ENCODE measurements at regions not wholly inside any gene's neighbourhood (a gene's known extent, or its start where the extent isn't known, plus 50 kb on each side); places are given as distances from the start of the nearest gene placed in this dataset.
"Not testable (repeated sequence)": the region's sequence is repeated elsewhere in the genome, so short reads cannot be mapped to it uniquely, and the experiment has no call there.

- Histone ChIP-seq H3K27me3 (ENCODE audit: low read length) (no peaks in the 10 kb centered on the region), H3K27ac (ENCODE audit: low read depth, low read length) (no peak overlapping the region), H3K9me2 (replicated peaks; ENCODE audit: insufficient read depth, low read length) (no peaks in the 10 kb centered on the region), H3K9me3 (ENCODE audit: insufficient read depth, low read length) (no peaks in the 10 kb centered on the region), H2AFZ (ENCODE audit: low read depth, low read length, severe bottlenecking) (no peak overlapping the region), H3K36me3 (ENCODE audit: low read length) (no peaks in the 10 kb centered on the region), H3K4me2 (ENCODE audit: low read depth, low read length, poor library complexity, severe bottlenecking) (no peak overlapping the region), H4K20me1 (ENCODE audit: low read depth, low read length) (no peaks in the 10 kb centered on the region), H3K9ac (ENCODE audit: low read length) (no peak overlapping the region), H3F3A (ENCODE audit: insufficient read depth) (no peaks in the 10 kb centered on the region), H3K4me3 (ENCODE audit: insufficient read depth, low read length, poor library complexity, severe bottlenecking) (no peak overlapping the region), H3K79me2 (ENCODE audit: insufficient read depth, low read length) (no peaks in the 10 kb centered on the region)
- TF ChIP-seq EZH2phosphoT487 (conservative IDR thresholded peaks at IDR 0.05; ENCODE audit: low read length) = no peak
- TF ChIP-seq, protein P1, sequence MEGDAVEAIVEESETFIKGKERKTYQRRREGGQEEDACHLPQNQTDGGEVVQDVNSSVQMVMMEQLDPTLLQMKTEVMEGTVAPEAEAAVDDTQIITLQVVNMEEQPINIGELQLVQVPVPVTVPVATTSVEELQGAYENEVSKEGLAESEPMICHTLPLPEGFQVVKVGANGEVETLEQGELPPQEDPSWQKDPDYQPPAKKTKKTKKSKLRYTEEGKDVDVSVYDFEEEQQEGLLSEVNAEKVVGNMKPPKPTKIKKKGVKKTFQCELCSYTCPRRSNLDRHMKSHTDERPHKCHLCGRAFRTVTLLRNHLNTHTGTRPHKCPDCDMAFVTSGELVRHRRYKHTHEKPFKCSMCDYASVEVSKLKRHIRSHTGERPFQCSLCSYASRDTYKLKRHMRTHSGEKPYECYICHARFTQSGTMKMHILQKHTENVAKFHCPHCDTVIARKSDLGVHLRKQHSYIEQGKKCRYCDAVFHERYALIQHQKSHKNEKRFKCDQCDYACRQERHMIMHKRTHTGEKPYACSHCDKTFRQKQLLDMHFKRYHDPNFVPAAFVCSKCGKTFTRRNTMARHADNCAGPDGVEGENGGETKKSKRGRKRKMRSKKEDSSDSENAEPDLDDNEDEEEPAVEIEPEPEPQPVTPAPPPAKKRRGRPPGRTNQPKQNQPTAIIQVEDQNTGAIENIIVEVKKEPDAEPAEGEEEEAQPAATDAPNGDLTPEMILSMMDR (IDR thresholded peaks at IDR 0.05; ENCODE audit: insufficient read depth, low read length, poor library complexity, severe bottlenecking) = no peak
Observed at GRCh38 chr4:43148481-43148880, 256.0 kb downstream of the GRXCR1 start.

- Histone ChIP-seq H3K9me2 (replicated peaks; ENCODE audit: insufficient read depth, low read length) (no peaks in the 10 kb centered on the region), H2AFZ (ENCODE audit: low read depth, low read length, severe bottlenecking) (peak overlapping the region; percentile 95), H3K9me3 (ENCODE audit: insufficient read depth, low read length) (no peaks in the 10 kb centered on the region), H3K27me3 (ENCODE audit: low read length) (no peaks in the 10 kb centered on the region), H3K79me2 (ENCODE audit: insufficient read depth, low read length) (no peaks in the 10 kb centered on the region), H3K9ac (ENCODE audit: low read length) (peak overlapping the region; percentile 13; the same call in 1 of the 2 replicates), H3K27ac (ENCODE audit: low read depth, low read length) (peak overlapping the region; percentile 50), H3K36me3 (ENCODE audit: low read length) (no peaks in the 10 kb centered on the region), H3K4me2 (ENCODE audit: low read depth, low read length, poor library complexity, severe bottlenecking) (peak overlapping the region; percentile 45), H3K4me3 (ENCODE audit: insufficient read depth, low read length, poor library complexity, severe bottlenecking) (no peak overlapping the region), H3F3A (ENCODE audit: insufficient read depth) (no peaks in the 10 kb centered on the region), H4K20me1 (ENCODE audit: low read depth, low read length) (no peaks in the 10 kb centered on the region)
- TF ChIP-seq EZH2phosphoT487 (conservative IDR thresholded peaks at IDR 0.05; ENCODE audit: low read length) = no peak
Observed at GRCh38 chr4:43163101-43163792, 270.7 kb downstream of the GRXCR1 start.

DNA sequence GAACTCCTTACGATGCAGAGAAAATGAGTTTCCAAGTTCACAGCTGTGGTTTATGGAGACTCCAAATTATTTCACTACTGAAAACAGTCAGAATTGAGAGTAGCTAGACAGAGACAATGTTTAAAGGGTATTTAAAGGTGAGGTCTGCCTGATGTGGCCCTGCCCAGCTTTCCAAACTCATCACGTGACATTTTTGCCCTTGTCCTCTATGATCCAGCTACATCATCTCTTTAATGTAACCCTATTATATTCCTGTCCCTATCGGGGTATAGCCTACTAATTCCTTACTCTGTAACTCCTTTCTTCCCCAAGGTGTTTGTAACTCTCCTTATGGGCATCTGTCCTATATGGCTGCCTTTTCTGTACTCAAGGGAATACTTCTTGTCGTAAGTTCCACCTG, 297.2 kb downstream of the GRXCR1 start:
- Histone ChIP-seq H3K4me2 (ENCODE audit: low read depth, low read length, poor library complexity, severe bottlenecking) (no peak overlapping the region), H3K9me2 (replicated peaks; ENCODE audit: insufficient read depth, low read length) (no peaks in the 10 kb centered on the region), H3K4me3 (ENCODE audit: insufficient read depth, low read length, poor library complexity, severe bottlenecking) (no peak overlapping the region), H3K9ac (ENCODE audit: low read length) (no peak overlapping the region), H3K27me3 (ENCODE audit: low read length) (no peaks in the 10 kb centered on the region), H3K27ac (ENCODE audit: low read depth, low read length) (no peak overlapping the region), H2AFZ (ENCODE audit: low read depth, low read length, severe bottlenecking) (no peak overlapping the region), H3F3A (ENCODE audit: insufficient read depth) (no peaks in the 10 kb centered on the region), H3K36me3 (ENCODE audit: low read length) (no peaks in the 10 kb centered on the region), H3K79me2 (ENCODE audit: insufficient read depth, low read length) (no peaks in the 10 kb centered on the region), H4K20me1 (ENCODE audit: low read depth, low read length) (no peaks in the 10 kb centered on the region), H3K9me3 (ENCODE audit: insufficient read depth, low read length) (no peaks in the 10 kb centered on the region)
- no peak for TF ChIP-seq EZH2phosphoT487 (conservative IDR thresholded peaks at IDR 0.05; ENCODE audit: low read length)
- TF ChIP-seq, protein P1 (IDR thresholded peaks at IDR 0.05; ENCODE audit: insufficient read depth, low read length, poor library complexity, severe bottlenecking) = no peak

- not testable (repeated sequence) for H3K4me2 ChIP-seq (ENCODE audit: low read depth, low read length, poor library complexity, severe bottlenecking); H3K9ac ChIP-seq (ENCODE audit: low read length); H3K9me2 ChIP-seq (replicated peaks; ENCODE audit: insufficient read depth, low read length); H2AFZ ChIP-seq (ENCODE audit: low read depth, low read length, severe bottlenecking); H3K36me3 ChIP-seq (ENCODE audit: low read length); H3K27me3 ChIP-seq (ENCODE audit: low read length); H4K20me1 ChIP-seq (ENCODE audit: low read depth, low read length); H3K9me3 ChIP-seq (ENCODE audit: insufficient read depth, low read length); H3K27ac ChIP-seq (ENCODE audit: low read depth, low read length); H3F3A ChIP-seq (ENCODE audit: insufficient read depth); H3K79me2 ChIP-seq (ENCODE audit: insufficient read depth, low read length); H3K4me3 ChIP-seq (ENCODE audit: insufficient read depth, low read length, poor library complexity, severe bottlenecking)
Observed at GRCh38 chr4:43212576-43212975, 320.1 kb downstream of the GRXCR1 start.

Measured in SU-DHL-6 (cell line).